HCT116 (cell line): ENCODE measurements at regions not wholly inside any gene's neighbourhood (a gene's known extent, or its start where the extent isn't known, plus 50 kb on each side); places are given as distances from the start of the nearest gene placed in this dataset.

Experiments
- ATAC-seq: fragments of 200-7000 bp; cut with Tn5 transposase; 2 replicates; pipeline ENCODE4 v1.9.1; 2020; ENCODE audit warnings: mild to moderate bottlenecking, moderate library complexity
- BruUV-seq: library from RNA; stranded (reverse); fragments of 400-500 nt; replicated peaks from 2 replicates; lab custom pipeline; 2021; lab: Mats Ljungman, UMichigan
- CTCF ChIA-PET: fragments of 300-600 bp; sonication (Branson Sonifier 250); formaldehyde crosslinking; loops from one replicate; lab custom pipeline; 2021; ENCODE audit warnings: antibody characterized with exemption; lab: Charles Lee
- POLR2A ChIA-PET: fragments of 300-600, 350-600 bp; sonication (Branson Sonifier 250); formaldehyde crosslinking; loops from one replicate; lab custom pipeline; 2021; ENCODE audit warnings: antibody characterized with exemption; lab: Charles Lee
- RAD21 ChIA-PET, 2 experiments: fragments of 300-600 bp; sonication (Branson Sonifier 250); formaldehyde crosslinking; loops; one replicate each; lab custom pipeline; 2023; ENCODE audit warnings: low total read pairs in 2 of 2; ENCODE audit not compliant: uncharacterized antibody in 2 of 2, unreplicated experiment in 2 of 2, low non-redundant PET in 1 of 2; lab: Charles Lee
- DNase-seq: peaks from one replicate; pipeline ENCODE4 v3.0.0-alpha.2; 2010; ENCODE audit warnings: low read depth, low spot score
- H2AFZ ChIP-seq: fragments of 200-600 bp; shearing (Covaris generic), sonication (generic); 2 replicates; pipeline ENCODE4 v1.6.1; 2017; ENCODE audit warnings: low read depth, mixed run types, mixed read lengths, antibody characterized with exemption, low read length; ENCODE audit not compliant: poor library complexity, severe bottlenecking
- H3K27ac ChIP-seq: 2 replicates; pipeline ENCODE4 v1.5.1; 2012; ENCODE audit warnings: low read depth, low read length
- H3K27me3 ChIP-seq: fragments of 200-600 bp; sonication (generic); 2 replicates; pipeline ENCODE4 v1.6.1; 2016; ENCODE audit warnings: mixed run types, low read length, mixed read lengths; ENCODE audit not compliant: insufficient read depth
- H3K36me3 ChIP-seq, 2 experiments: fragments of 200-500 bp in 1 of 2; fragments of 200-600 bp in 1 of 2; sonication (Bioruptor generic) in 1 of 2; sonication (generic) in 1 of 2; 2 replicates each; pipeline versions ENCODE4 v1.5.1 to v1.6.1; 2014 to 2016; ENCODE audit warnings: low read length in 2 of 2, inconsistent platforms in 1 of 2, mixed read lengths in 1 of 2, mixed run types in 1 of 2; ENCODE audit not compliant: insufficient read depth in 2 of 2, control insufficient read depth in 1 of 2
- H3K4me1 ChIP-seq, 2 experiments: fragments of 200-600 bp in 1 of 2; sonication (generic) in 1 of 2; 2 replicates each; pipeline versions ENCODE4 v1.5.1 to v1.6.1; 2012 to 2017; ENCODE audit warnings: low read length in 2 of 2, inconsistent platforms in 1 of 2, mild to moderate bottlenecking in 1 of 2, mixed read lengths in 1 of 2, mixed run types in 1 of 2, moderate library complexity in 1 of 2; ENCODE audit not compliant: insufficient read depth in 2 of 2, control insufficient read depth in 1 of 2
- H3K4me2 ChIP-seq: fragments of 200-600 bp; sonication (generic); 2 replicates; pipeline ENCODE4 v1.6.1; 2017; ENCODE audit warnings: mixed run types, low read length, mixed read lengths
- H3K4me3 ChIP-seq, 2 experiments: fragments of 200-600 bp in 1 of 2; sonication (generic) in 1 of 2; replicated peaks in 1 of 2; 2 replicates each; pipeline ENCODE4 v1.5.1; 2011 to 2016; ENCODE audit warnings: low read length in 2 of 2, control low read depth in 1 of 2, low read depth in 1 of 2, mild to moderate bottlenecking in 1 of 2, mixed read lengths in 1 of 2, mixed run types in 1 of 2
- H3K79me2 ChIP-seq: fragments of 200-600 bp; sonication (generic); 2 replicates; pipeline ENCODE4 v1.6.1; 2017; ENCODE audit warnings: mild to moderate bottlenecking, mixed run types, low read length, moderate library complexity, mixed read lengths; ENCODE audit not compliant: insufficient read depth
- H3K9ac ChIP-seq: fragments of 200-600 bp; sonication (generic); 2 replicates; pipeline ENCODE4 v1.6.1; 2016; ENCODE audit warnings: low read length, mixed read lengths
- H3K9me2 ChIP-seq: fragments of 200-600 bp; sonication (generic), shearing (Covaris generic); 2 replicates; pipeline ENCODE4 v1.6.1; 2017; ENCODE audit warnings: mixed run types, mild to moderate bottlenecking, moderate library complexity; ENCODE audit not compliant: insufficient read depth
- H3K9me3 ChIP-seq, 2 experiments: fragments of 200-500 bp in 1 of 2; fragments of 200-600 bp in 1 of 2; sonication (Bioruptor generic) in 1 of 2; sonication (generic) in 1 of 2; 2 replicates each; pipeline ENCODE4 v1.6.1; 2014 to 2017; ENCODE audit warnings: low read length in 2 of 2, mixed read lengths in 2 of 2, inconsistent platforms in 1 of 2, low read depth in 1 of 2, mild to moderate bottlenecking in 1 of 2, mixed run types in 1 of 2, moderate library complexity in 1 of 2; ENCODE audit not compliant: control insufficient read depth in 1 of 2, insufficient read depth in 1 of 2
- H4K20me1 ChIP-seq: fragments of 200-600 bp; sonication (generic), shearing (Covaris generic); 2 replicates; pipeline ENCODE4 v1.6.1; 2017; ENCODE audit warnings: mixed run types, mild to moderate bottlenecking, moderate library complexity; ENCODE audit not compliant: insufficient read depth
- ATF3 ChIP-seq: IDR thresholded peaks from 2 replicates; pipeline ENCODE4 v1.6.1; 2012
- CBX3 ChIP-seq: IDR thresholded peaks from 2 replicates; pipeline ENCODE4 v1.6.1; 2012; ENCODE audit warnings: low read depth
- CEBPB ChIP-seq: IDR thresholded peaks from 2 replicates; pipeline ENCODE4 v1.6.1; 2012; ENCODE audit warnings: low read depth
- CTCF ChIP-seq, 3 experiments: fragments of 200-600 bp in 1 of 3; sonication (generic) in 1 of 3; IDR thresholded peaks in 2 of 3; conservative IDR thresholded peaks in 1 of 3; 2 replicates each; pipeline ENCODE4 v1.5.1; 2012 to 2017; ENCODE audit warnings: low read depth in 2 of 3, low read length in 2 of 3, antibody characterized with exemption in 1 of 3, borderline replicate concordance in 1 of 3, control low read depth in 1 of 3, mild to moderate bottlenecking in 1 of 3, mixed read lengths in 1 of 3, mixed run types in 1 of 3, moderate library complexity in 1 of 3; ENCODE audit not compliant: insufficient read depth in 1 of 3
- ELF1 ChIP-seq: IDR thresholded peaks from 2 replicates; pipeline ENCODE4 v1.6.1; 2012; ENCODE audit warnings: low read depth, borderline replicate concordance
- FOSL1 ChIP-seq: IDR thresholded peaks from 2 replicates; pipeline ENCODE4 v1.6.1; 2012; ENCODE audit warnings: low read depth
- MAX ChIP-seq: IDR thresholded peaks from 2 replicates; pipeline ENCODE4 v1.6.1; 2012
- POLR2A ChIP-seq: IDR thresholded peaks from 2 replicates; pipeline ENCODE4 v1.7.0; 2011; ENCODE audit warnings: borderline replicate concordance; ENCODE audit not compliant: insufficient read depth, insufficient read length; ENCODE audit errors: extremely low read depth
- POLR2AphosphoS5 ChIP-seq: IDR thresholded peaks from 2 replicates; pipeline ENCODE4 v1.6.1; 2011; ENCODE audit warnings: mild to moderate bottlenecking, low read depth, low read length, moderate library complexity
- RAD21 ChIP-seq: IDR thresholded peaks from 2 replicates; pipeline ENCODE4 v1.6.1; 2012; ENCODE audit warnings: low read depth, mild to moderate bottlenecking
- REST ChIP-seq: IDR thresholded peaks from 2 replicates; pipeline ENCODE4 v1.6.1; 2012; ENCODE audit warnings: low read depth
- SIN3A ChIP-seq: IDR thresholded peaks from 2 replicates; pipeline ENCODE4 v1.6.1; 2012; ENCODE audit warnings: low read depth
- SRF ChIP-seq: IDR thresholded peaks from 2 replicates; pipeline ENCODE4 v1.6.1; 2012; ENCODE audit warnings: low read depth
- YY1 ChIP-seq: IDR thresholded peaks from 2 replicates; pipeline ENCODE4 v1.6.1; 2011; ENCODE audit warnings: low read length, low read depth, moderate library complexity, mild to moderate bottlenecking; ENCODE audit not compliant: insufficient replicate concordance; ENCODE audit errors: extremely low read depth
- ZFX ChIP-seq: fragments of 450-650 bp; IDR thresholded peaks from 2 replicates; pipeline ENCODE4 v1.6.1; 2017
- intact Hi-C: fragments of 100-400 bp; cut with micrococcal nuclease; formaldehyde crosslinking; loops from 2 replicates; pipeline ENCODE4 v1.10.0; 2022

DNA sequence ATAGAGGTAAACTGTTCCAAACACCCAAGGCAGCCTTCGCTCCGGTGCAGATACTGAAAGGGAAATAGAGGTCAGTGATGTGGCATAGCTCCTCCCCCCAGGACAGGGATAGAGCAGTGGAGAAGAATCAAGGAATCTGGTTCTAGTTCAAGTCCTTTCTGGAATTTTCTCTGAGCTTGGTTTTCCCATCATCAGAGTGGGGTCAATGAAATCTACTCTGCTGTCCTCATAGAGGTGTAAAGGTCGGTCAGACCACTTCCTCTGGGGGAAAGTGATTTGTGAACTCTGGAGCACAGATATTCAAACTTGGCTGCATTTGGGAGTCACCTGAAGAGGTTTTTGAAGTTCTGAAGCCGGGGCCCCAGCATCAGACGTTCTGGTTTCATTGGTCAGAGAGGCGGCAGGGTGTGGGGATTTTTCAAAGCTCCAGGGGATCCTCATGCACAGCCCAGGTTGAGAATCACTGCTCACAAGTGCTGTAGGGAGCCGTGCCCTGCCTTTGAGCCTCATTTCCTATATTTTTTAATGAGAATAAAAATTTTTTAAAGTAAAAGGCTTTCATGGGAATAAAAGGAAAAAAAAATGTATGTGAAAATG lies 105.7 kb upstream of the RAD23B start:
- ATAC-seq (no peak), DNase-seq (no peak)
- no peaks in the 10 kb centered on the region for H3K36me3 ChIP-seq
- POLR2A ChIA-PET: no interaction called here
- no peak overlapping the region for H3K4me3 ChIP-seq
- peaks cover 9 to 75% of the 10 kb centered on the region in 2 experiments for H3K4me1 ChIP-seq
- intact Hi-C loops: no loop called here
- H3K27ac ChIP-seq: no peak overlapping the region
- CTCF ChIA-PET: no interaction called here
- no peak for TF ChIP-seq CBX3
- no peak for TF ChIP-seq POLR2AphosphoS5
- no peak for TF ChIP-seq MAX
- TF ChIP-seq FOSL1: no peak
- no peak for TF ChIP-seq CEBPB
- no peak for TF ChIP-seq SRF
- TF ChIP-seq ATF3: no peak
- no peak for TF ChIP-seq ELF1
- no peak for TF ChIP-seq CTCF (IDR thresholded peaks at IDR 0.05 in 2 of 3, conservative IDR thresholded peaks at IDR 0.05 in 1 of 3; ENCODE audit: borderline replicate concordance in 1 of 3, insufficient read depth in 1 of 3, low read depth in 2 of 3, low read length in 2 of 3)
- TF ChIP-seq ZFX: no peak
- TF ChIP-seq REST: no peak
- no peak for TF ChIP-seq POLR2A
- TF ChIP-seq RAD21: no peak
- TF ChIP-seq YY1: no peak
- no peak for TF ChIP-seq SIN3A
- no peak overlapping the region for H3K9ac ChIP-seq
- BruUV-seq: no TSS peak
- no peaks in the 10 kb centered on the region for H3K79me2 ChIP-seq
- no peaks in the 10 kb centered on the region for H3K9me3 ChIP-seq
- RAD21 ChIA-PET: no interaction called here
- no peaks in the 10 kb centered on the region for H4K20me1 ChIP-seq
- no peak overlapping the region for H2AFZ ChIP-seq
- no peaks in the 10 kb centered on the region for H3K9me2 ChIP-seq
- H3K27me3 ChIP-seq: no peaks in the 10 kb centered on the region
- H3K4me2 ChIP-seq: no peak overlapping the region
